Upper lobe of left lung (tissue), 4 donors: ENCODE measurements at regions not wholly inside any gene's neighbourhood (a gene's known extent, or its start where the extent isn't known, plus 50 kb on each side); places are given as distances from the start of the nearest gene placed in this dataset.

ENCODE experiments used
- POLR2A ChIP-seq, 4 donors: fragments of 450-650 bp; IDR thresholded peaks; one replicate each; pipeline ENCODE4 v1.5.1; 2016 to 2017; ENCODE audit warnings: antibody characterized with exemption in 4 of 4, mild to moderate bottlenecking in 2 of 4
- POLR2AphosphoS5 ChIP-seq, 2 donors: sonication (generic); formaldehyde crosslinking; IDR thresholded peaks; one replicate each; pipeline ENCODE4 v1.5.1; 2017; ENCODE audit warnings: antibody characterized with exemption in 2 of 2
- TF ChIP-seq, protein P1 (sequence below), 6 experiments: fragments of 450-650 bp in 4 of 6; fragments of 200-600 bp in 2 of 6; sonication (generic) in 2 of 6; IDR thresholded peaks; one replicate each; pipeline ENCODE4 v1.5.1; 2016 to 2019; ENCODE audit warnings: antibody characterized with exemption in 6 of 6

DNA sequence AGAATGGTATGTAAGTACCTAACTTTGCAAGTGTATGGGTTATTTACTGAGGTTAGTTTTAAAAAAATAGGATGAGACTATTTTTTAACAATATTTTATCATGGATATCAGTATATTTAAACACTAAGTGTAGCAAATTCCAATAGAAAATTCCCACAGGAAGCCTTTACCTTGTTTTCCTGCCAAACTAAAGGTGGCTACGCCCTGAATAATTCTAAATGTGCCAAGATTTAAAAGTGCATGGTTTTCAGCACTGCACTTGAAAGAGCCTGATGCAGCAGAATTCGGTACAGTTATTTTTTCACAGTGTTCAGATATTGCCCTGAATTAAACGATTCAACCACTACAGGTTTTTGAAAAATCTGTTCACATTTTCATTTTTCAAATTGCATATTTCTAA lies 1622.8 kb upstream of the B3GALT2 start:
- TF ChIP-seq, protein P1, sequence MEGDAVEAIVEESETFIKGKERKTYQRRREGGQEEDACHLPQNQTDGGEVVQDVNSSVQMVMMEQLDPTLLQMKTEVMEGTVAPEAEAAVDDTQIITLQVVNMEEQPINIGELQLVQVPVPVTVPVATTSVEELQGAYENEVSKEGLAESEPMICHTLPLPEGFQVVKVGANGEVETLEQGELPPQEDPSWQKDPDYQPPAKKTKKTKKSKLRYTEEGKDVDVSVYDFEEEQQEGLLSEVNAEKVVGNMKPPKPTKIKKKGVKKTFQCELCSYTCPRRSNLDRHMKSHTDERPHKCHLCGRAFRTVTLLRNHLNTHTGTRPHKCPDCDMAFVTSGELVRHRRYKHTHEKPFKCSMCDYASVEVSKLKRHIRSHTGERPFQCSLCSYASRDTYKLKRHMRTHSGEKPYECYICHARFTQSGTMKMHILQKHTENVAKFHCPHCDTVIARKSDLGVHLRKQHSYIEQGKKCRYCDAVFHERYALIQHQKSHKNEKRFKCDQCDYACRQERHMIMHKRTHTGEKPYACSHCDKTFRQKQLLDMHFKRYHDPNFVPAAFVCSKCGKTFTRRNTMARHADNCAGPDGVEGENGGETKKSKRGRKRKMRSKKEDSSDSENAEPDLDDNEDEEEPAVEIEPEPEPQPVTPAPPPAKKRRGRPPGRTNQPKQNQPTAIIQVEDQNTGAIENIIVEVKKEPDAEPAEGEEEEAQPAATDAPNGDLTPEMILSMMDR (IDR thresholded peaks at IDR 0.05), result no peak
- TF ChIP-seq POLR2A (IDR thresholded peaks at IDR 0.05) (no peak), POLR2AphosphoS5 (IDR thresholded peaks at IDR 0.05) (no peak)
